OCI-LY3 (cell line): ENCODE measurements at regions not wholly inside any gene's neighbourhood (a gene's known extent, or its start where the extent isn't known, plus 50 kb on each side); places are given as distances from the start of the nearest gene placed in this dataset.

ENCODE experiments used
- H2AFZ ChIP-seq: fragments of 200-600, 300-600 bp; shearing (Covaris generic); 2 replicates; pipeline ENCODE4 v1.6.0; 2014; ENCODE audit warnings: antibody characterized with exemption, low read depth, low read length
- H3K27ac ChIP-seq: fragments of 200-600, 300-600 bp; sonication (generic); 2 replicates; pipeline ENCODE4 v1.5.1; 2014; ENCODE audit warnings: mild to moderate bottlenecking, low read length, moderate library complexity, mixed read lengths
- H3K27me3 ChIP-seq: fragments of 200-600, 300-600 bp; sonication (generic); 2 replicates; pipeline ENCODE4 v1.6.1; 2014; ENCODE audit warnings: low read depth, low read length, mixed read lengths
- H3K36me3 ChIP-seq: fragments of 200-600, 300-600 bp; sonication (generic); replicated peaks from 2 replicates; pipeline ENCODE3; 2014; ENCODE audit warnings: low read depth, low read length, mixed read lengths
- H3K4me1 ChIP-seq: fragments of 300-600, 200-600 bp; sonication (generic); 2 replicates; pipeline ENCODE4 v1.6.1; 2014; ENCODE audit warnings: low read length, mixed read lengths
- H3K4me2 ChIP-seq: fragments of 200-600, 300-600 bp; sonication (generic); 2 replicates; pipeline ENCODE4 v1.6.1; 2014; ENCODE audit warnings: low read length, mixed read lengths
- H3K4me3 ChIP-seq: fragments of 300-600, 200-600 bp; sonication (generic); 2 replicates; pipeline ENCODE4 v1.5.1; 2014; ENCODE audit warnings: antibody characterized with exemption, mild to moderate bottlenecking, low read length, moderate library complexity
- H3K79me2 ChIP-seq: fragments of 300-600, 200-600 bp; shearing (Covaris generic); 2 replicates; pipeline ENCODE4 v1.6.1; 2014; ENCODE audit warnings: mild to moderate bottlenecking, low read length, mixed read lengths
- H3K9ac ChIP-seq: fragments of 300-600, 200-600 bp; shearing (Covaris generic); 2 replicates; pipeline ENCODE4 v1.6.0; 2014; ENCODE audit warnings: mild to moderate bottlenecking, low read length, moderate library complexity
- H3K9me3 ChIP-seq: fragments of 200-600, 300-600 bp; shearing (Covaris generic); 2 replicates; pipeline ENCODE4 v1.6.1; 2014; ENCODE audit warnings: low read length, mixed read lengths; ENCODE audit not compliant: insufficient read depth
- H4K20me1 ChIP-seq: fragments of 200-600, 300-600 bp; sonication (generic); 2 replicates; pipeline ENCODE4 v1.6.1; 2016; ENCODE audit warnings: low read length, mixed read lengths; ENCODE audit not compliant: insufficient read depth
- EZH2phosphoT487 ChIP-seq: fragments of 200-600 bp; shearing (Covaris generic); IDR thresholded peaks from 2 replicates; pipeline ENCODE4 v1.6.1; 2018; ENCODE audit warnings: antibody characterized with exemption, mixed run types, low read depth
- TF ChIP-seq, protein P1 (sequence below): fragments of 200-600, 300-600 bp; sonication (generic); IDR thresholded peaks from 2 replicates; pipeline ENCODE4 v1.5.1; 2014; ENCODE audit warnings: antibody characterized with exemption, low read length, low read depth

DNA sequence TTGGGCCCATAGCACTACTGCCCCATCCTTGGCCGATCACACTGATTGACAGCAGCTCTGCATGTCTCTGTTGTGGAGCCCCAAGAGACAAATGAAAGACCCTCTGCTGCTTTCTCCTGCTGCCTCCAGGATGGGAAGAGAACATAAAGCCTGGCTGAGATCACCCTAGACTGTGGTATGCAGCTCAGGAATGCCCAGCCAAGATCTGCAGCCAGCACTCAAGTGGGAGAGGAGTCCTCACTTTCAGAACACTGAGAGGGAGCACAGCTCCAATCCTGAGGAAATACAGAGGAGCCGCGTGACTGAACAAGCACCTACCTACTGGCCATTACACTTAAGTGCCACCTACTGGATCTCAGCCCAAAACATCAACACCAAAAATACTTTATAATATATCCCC lies 203.0 kb downstream of the POSTN start:
- TF ChIP-seq EZH2phosphoT487: no peak
- TF ChIP-seq, protein P1, sequence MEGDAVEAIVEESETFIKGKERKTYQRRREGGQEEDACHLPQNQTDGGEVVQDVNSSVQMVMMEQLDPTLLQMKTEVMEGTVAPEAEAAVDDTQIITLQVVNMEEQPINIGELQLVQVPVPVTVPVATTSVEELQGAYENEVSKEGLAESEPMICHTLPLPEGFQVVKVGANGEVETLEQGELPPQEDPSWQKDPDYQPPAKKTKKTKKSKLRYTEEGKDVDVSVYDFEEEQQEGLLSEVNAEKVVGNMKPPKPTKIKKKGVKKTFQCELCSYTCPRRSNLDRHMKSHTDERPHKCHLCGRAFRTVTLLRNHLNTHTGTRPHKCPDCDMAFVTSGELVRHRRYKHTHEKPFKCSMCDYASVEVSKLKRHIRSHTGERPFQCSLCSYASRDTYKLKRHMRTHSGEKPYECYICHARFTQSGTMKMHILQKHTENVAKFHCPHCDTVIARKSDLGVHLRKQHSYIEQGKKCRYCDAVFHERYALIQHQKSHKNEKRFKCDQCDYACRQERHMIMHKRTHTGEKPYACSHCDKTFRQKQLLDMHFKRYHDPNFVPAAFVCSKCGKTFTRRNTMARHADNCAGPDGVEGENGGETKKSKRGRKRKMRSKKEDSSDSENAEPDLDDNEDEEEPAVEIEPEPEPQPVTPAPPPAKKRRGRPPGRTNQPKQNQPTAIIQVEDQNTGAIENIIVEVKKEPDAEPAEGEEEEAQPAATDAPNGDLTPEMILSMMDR: no peak
- H3K4me1 ChIP-seq: no peaks in the 10 kb centered on the region
- H3K36me3 ChIP-seq: no peaks in the 10 kb centered on the region

DNA sequence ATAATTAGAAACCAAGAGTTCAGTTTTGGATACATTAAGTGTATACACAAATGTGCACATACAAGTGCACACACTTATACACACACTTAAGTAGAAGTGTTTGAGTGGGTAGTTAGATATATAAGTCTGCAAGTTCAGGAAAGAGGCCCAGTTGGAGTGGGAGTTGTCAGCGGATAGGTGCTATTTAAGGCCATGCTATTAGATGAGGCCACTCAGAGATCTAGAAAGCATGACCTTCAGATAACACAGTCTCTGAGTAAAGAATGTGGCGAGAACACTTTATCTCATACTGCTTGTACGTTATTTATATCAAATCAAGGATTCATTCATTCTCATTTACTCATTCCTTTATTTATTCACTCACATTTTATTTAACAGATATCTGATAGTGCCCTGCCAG lies 206.2 kb downstream of the POSTN start:
- Histone ChIP-seq H3K4me1 (no peaks in the 10 kb centered on the region), H4K20me1 (no peaks in the 10 kb centered on the region), H3K4me2 (no peak overlapping the region), H3K79me2 (no peaks in the 10 kb centered on the region), H3K27ac (no peak overlapping the region), H2AFZ (no peak overlapping the region), H3K4me3 (no peak overlapping the region), H3K9me3 (no peaks in the 10 kb centered on the region), H3K27me3 (no peaks in the 10 kb centered on the region), H3K9ac (no peak overlapping the region), H3K36me3 (no peaks in the 10 kb centered on the region)
- TF ChIP-seq EZH2phosphoT487: no peak
- TF ChIP-seq, protein P1: no peak

More for the DNA sequence above, 203.0 kb downstream of the POSTN start:
- H2AFZ ChIP-seq: no peak overlapping the region
- H3K79me2 ChIP-seq: no peaks in the 10 kb centered on the region
- no peak overlapping the region for H3K9ac ChIP-seq
- H3K9me3 ChIP-seq: no peaks in the 10 kb centered on the region
- H3K27me3 ChIP-seq: no peaks in the 10 kb centered on the region
- no peak overlapping the region for H3K27ac ChIP-seq
- no peak overlapping the region for H3K4me2 ChIP-seq
- H4K20me1 ChIP-seq: no peaks in the 10 kb centered on the region
- no peak overlapping the region for H3K4me3 ChIP-seq

DNA sequence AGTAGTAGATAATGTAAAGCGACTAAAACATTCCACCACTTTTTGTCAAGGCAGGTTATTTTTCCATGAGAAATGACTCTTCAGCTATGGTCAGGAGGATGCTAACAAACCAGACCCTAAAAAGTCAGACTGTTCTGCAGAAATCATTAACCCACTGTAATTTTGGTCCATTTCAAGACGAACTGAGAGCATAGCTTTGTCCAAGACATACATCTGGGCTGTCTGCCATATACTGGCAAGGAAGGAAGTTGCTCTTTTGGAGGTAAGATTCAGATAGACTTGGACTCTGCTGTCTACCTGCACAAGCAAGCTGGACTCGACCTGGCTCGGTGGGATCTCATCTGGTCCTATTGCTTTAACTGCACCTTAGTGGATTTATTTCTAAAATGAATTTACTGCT lies 207.8 kb downstream of the POSTN start:
- Histone ChIP-seq H3K4me1 (no peaks in the 10 kb centered on the region), H3K9ac (no peak overlapping the region), H3K27ac (no peak overlapping the region), H4K20me1 (no peaks in the 10 kb centered on the region; the same call in 1 of the 2 replicates), H3K27me3 (no peaks in the 10 kb centered on the region), H3K36me3 (no peaks in the 10 kb centered on the region), H3K9me3 (no peaks in the 10 kb centered on the region), H3K4me3 (no peak overlapping the region), H2AFZ (no peak overlapping the region), H3K4me2 (no peak overlapping the region), H3K79me2 (no peaks in the 10 kb centered on the region)
- TF ChIP-seq, protein P1: no peak
- TF ChIP-seq EZH2phosphoT487: no peak

DNA sequence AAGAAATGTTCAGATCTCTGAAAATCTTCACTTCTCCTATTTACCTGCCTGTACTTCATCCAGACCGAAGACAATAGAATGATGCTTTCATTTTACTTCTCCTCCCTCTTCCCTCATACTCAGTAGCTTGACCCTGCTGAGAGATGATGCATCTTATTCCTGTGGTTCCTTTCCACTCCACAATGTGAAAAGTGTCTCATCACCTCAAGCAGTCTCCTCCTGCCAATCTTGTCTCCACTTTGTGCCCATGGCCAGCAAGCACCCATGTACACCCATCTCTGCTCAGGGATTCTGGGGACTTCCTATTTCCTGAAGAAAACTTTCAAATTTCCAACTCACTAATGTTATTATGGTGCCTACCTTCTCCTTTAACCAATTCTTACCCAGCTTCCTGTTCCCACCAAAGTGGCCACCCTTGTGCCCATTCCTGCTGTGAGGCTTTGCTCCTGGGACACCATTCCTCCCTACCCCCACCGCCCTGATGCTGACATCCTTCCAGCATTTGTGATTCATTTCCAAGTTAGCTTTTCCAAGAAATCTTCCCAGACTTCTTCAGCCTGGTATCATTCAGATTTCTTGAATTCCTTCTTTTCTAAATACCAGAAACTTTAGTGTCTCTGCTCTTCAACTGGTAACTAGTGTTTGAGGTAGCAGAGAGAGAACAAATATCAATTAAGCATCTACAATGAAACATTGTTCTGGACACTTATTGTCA lies 212.5 kb downstream of the POSTN start:
- no peak overlapping the region for H3K27ac ChIP-seq
- no peak overlapping the region for H2AFZ ChIP-seq
- no peak overlapping the region for H3K9ac ChIP-seq
- H3K4me3 ChIP-seq: no peak overlapping the region
- TF ChIP-seq EZH2phosphoT487: no peak
- TF ChIP-seq, protein P1: no peak
- no peaks in the 10 kb centered on the region for H3K36me3 ChIP-seq
- no peaks in the 10 kb centered on the region for H3K4me1 ChIP-seq
- no peaks in the 10 kb centered on the region for H3K79me2 ChIP-seq
- no peaks in the 10 kb centered on the region for H3K27me3 ChIP-seq
- no peaks in the 10 kb centered on the region for H3K9me3 ChIP-seq
- H3K4me2 ChIP-seq: no peak overlapping the region
- H4K20me1 ChIP-seq: no peaks in the 10 kb centered on the region; the same call in 1 of the 2 replicates
